ENCODE measurements at regions not wholly inside any gene's neighbourhood (a gene's known extent, or its start where the extent isn't known, plus 50 kb on each side); places are given as distances from the start of the nearest gene placed in this dataset.

DNA sequence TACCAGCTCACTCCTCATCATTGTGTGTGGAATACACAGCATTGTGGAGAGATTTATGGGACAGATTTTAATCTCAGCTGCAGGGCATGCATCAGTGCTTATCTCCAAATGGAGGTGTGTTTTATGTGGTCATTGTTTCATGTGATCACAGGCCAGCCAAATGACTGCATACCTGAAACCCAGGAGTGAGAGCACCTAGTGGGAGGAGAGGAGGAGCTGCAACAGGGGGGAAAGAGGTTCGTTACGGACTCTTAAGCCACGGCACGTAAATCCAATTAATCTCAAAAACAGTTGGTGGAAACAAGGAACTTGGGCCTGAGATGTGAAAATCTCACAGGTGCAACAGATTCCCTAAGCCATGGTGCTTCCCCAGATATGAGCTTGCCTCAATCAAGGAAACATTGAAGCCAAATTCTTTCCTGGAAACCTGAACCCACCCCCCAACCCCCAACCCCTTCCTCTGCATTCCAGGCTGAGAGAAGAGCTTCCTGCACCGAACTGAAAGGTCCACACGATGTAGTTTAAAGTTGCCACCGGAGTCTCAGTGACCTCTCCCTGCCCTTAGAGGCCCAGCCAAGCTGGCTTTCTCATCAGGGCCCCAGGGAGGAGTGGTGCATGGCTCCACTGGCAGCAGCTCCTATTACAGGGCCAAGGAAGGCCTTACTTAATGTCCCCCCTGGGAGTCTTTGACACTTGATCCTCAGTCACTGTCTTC is 167.4 kb downstream of the C1D start:
- in situ Hi-C loops (cut with MboI; ENCODE audit: low sequenced_read_pairs, unreplicated experiment) = no loop called here
- no peak for DNase-seq (ENCODE audit: low spot score)
- TF ChIP-seq, protein P1, sequence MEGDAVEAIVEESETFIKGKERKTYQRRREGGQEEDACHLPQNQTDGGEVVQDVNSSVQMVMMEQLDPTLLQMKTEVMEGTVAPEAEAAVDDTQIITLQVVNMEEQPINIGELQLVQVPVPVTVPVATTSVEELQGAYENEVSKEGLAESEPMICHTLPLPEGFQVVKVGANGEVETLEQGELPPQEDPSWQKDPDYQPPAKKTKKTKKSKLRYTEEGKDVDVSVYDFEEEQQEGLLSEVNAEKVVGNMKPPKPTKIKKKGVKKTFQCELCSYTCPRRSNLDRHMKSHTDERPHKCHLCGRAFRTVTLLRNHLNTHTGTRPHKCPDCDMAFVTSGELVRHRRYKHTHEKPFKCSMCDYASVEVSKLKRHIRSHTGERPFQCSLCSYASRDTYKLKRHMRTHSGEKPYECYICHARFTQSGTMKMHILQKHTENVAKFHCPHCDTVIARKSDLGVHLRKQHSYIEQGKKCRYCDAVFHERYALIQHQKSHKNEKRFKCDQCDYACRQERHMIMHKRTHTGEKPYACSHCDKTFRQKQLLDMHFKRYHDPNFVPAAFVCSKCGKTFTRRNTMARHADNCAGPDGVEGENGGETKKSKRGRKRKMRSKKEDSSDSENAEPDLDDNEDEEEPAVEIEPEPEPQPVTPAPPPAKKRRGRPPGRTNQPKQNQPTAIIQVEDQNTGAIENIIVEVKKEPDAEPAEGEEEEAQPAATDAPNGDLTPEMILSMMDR (IDR thresholded peaks at IDR 0.05; ENCODE audit: borderline replicate concordance, control extremely low read depth, extremely low read depth, insufficient read depth, missing control alignments) = no peak

- no peak for DNase-seq (ENCODE audit: low spot score)
- TF ChIP-seq, protein P1 (IDR thresholded peaks at IDR 0.05; ENCODE audit: borderline replicate concordance, control extremely low read depth, extremely low read depth, insufficient read depth, missing control alignments) = no peak
- in situ Hi-C loops (cut with MboI; ENCODE audit: low sequenced_read_pairs, unreplicated experiment) = no loop called here
Observed at GRCh38 chr2:67896076-67896475, 166.7 kb downstream of the C1D start.

- in situ Hi-C loops (cut with MboI; ENCODE audit: low sequenced_read_pairs, unreplicated experiment) = no loop called here
- DNase-seq (ENCODE audit: low spot score) = no peak
- TF ChIP-seq, protein P1 (IDR thresholded peaks at IDR 0.05; ENCODE audit: borderline replicate concordance, control extremely low read depth, extremely low read depth, insufficient read depth, missing control alignments) = no peak
Observed at GRCh38 chr2:67896476-67896875, 166.3 kb downstream of the C1D start.

GRCh38 chr2:67898595-67898994 is 164.2 kb downstream of the C1D start:
- TF ChIP-seq, protein P1 (IDR thresholded peaks at IDR 0.05; ENCODE audit: borderline replicate concordance, control extremely low read depth, extremely low read depth, insufficient read depth, missing control alignments) = no peak
- no peak for DNase-seq (ENCODE audit: low spot score)

GRCh38 chr2:67899187-67899586 is 163.6 kb downstream of the C1D start:
- TF ChIP-seq, protein P1 (IDR thresholded peaks at IDR 0.05; ENCODE audit: borderline replicate concordance, control extremely low read depth, extremely low read depth, insufficient read depth, missing control alignments) = no peak
- in situ Hi-C loops (cut with MboI; ENCODE audit: low sequenced_read_pairs, unreplicated experiment) = no loop called here

More at GRCh38 chr2:67898595-67898994, 164.2 kb downstream of the C1D start:
- in situ Hi-C loops (cut with MboI; ENCODE audit: low sequenced_read_pairs, unreplicated experiment) = no loop called here

DNA sequence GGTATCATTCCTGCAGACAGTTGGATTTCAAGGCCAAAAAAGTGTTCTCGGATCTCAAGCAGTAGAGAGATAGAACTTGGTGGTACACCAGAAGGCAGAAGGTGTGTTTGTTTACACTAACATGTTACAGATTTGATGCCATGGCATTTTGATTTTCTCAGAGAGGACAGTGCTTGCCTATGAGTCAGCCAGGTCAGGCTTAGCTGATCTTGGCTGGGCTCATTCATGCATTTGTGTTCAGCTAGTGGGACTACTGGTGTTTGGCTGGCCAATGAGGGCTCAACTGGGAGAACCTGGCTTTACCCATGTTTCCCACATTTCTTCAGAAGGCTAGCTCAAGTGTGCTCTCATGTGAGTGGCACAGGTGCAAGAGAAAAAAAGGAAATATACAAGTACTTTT is 162.0 kb downstream of the C1D start:
- TF ChIP-seq, protein P1 (IDR thresholded peaks at IDR 0.05; ENCODE audit: borderline replicate concordance, control extremely low read depth, extremely low read depth, insufficient read depth, missing control alignments) = no peak
- no peak for DNase-seq (ENCODE audit: low spot score)
- in situ Hi-C loops (cut with MboI; ENCODE audit: low sequenced_read_pairs, unreplicated experiment) = no loop called here

More at GRCh38 chr2:67899187-67899586, 163.6 kb downstream of the C1D start:
- no peak for DNase-seq (ENCODE audit: low spot score)

All from GM13976 (cell line).